H1 (cell line): ENCODE measurements at regions not wholly inside any gene's neighbourhood (a gene's known extent, or its start where the extent isn't known, plus 50 kb on each side); places are given as distances from the start of the nearest gene placed in this dataset.

Experiments used
- CTCF ChIA-PET: fragments of 300-600 bp; sonication (Branson Sonifier 250); formaldehyde crosslinking; loops from one replicate; lab custom pipeline; 2021; ENCODE audit not compliant: partially characterized antibody; lab: Charles Lee
- POLR2A ChIA-PET: fragments of 300-600 bp; sonication (Branson Sonifier 250); formaldehyde crosslinking; loops from one replicate; lab custom pipeline; 2021; ENCODE audit warnings: inconsistent platforms; ENCODE audit not compliant: partially characterized antibody; lab: Charles Lee
- DNase-seq, 2 experiments: peaks; one replicate each; pipeline versions ENCODE4 v3.0.0 to v3.0.0-alpha.2; 2010 to 2022; ENCODE audit warnings: low spot score in 2 of 2, low read depth in 1 of 2, mixed read lengths in 1 of 2
- FAIRE-seq: peaks from 2 replicates; lab custom pipeline; 2011; peaks lifted over from hg19 to GRCh38; lab: Jason Lieb, UNC
- H2AFZ ChIP-seq: 2 replicates; pipeline ENCODE4 v1.8.1; 2012; ENCODE audit warnings: low read length, inconsistent platforms
- H2AK5ac ChIP-seq: 2 replicates; pipeline ENCODE4 v1.6.1; 2013; ENCODE audit warnings: low read depth, low read length
- H2BK120ac ChIP-seq: replicated peaks from 2 replicates; pipeline ENCODE3; 2013; ENCODE audit warnings: low read depth, low read length, inconsistent platforms
- H2BK12ac ChIP-seq: 2 replicates; pipeline ENCODE4 v1.6.1; 2013; ENCODE audit warnings: low read depth, low read length
- H2BK15ac ChIP-seq: 2 replicates; pipeline ENCODE4 v1.6.1; 2013; ENCODE audit warnings: low read length
- H2BK20ac ChIP-seq: 2 replicates; pipeline ENCODE4 v1.6.1; 2013; ENCODE audit warnings: low read length
- H2BK5ac ChIP-seq: 2 replicates; pipeline ENCODE4 v1.6.1; 2013; ENCODE audit warnings: low read depth, low read length
- H3K14ac ChIP-seq: 2 replicates; pipeline ENCODE4 v1.6.1; 2013; ENCODE audit warnings: inconsistent platforms; ENCODE audit not compliant: insufficient read length
- H3K18ac ChIP-seq: 2 replicates; pipeline ENCODE4 v1.6.1; 2013; ENCODE audit warnings: low read length; ENCODE audit errors: extremely low read depth
- H3K23ac ChIP-seq: 2 replicates; pipeline ENCODE4 v1.6.1; 2013; ENCODE audit warnings: inconsistent platforms; ENCODE audit not compliant: insufficient read length
- H3K23me2 ChIP-seq: 2 replicates; pipeline ENCODE4 v1.6.1; 2013; ENCODE audit warnings: low read depth, low read length
- H3K27ac ChIP-seq: 2 replicates; pipeline ENCODE4 v1.6.1; 2011; ENCODE audit warnings: low read depth, low read length, inconsistent platforms
- H3K27me3 ChIP-seq, 4 experiments: replicated peaks in 1 of 4; 1 replicate in 1 of 4; 2 replicates in 3 of 4; pipeline versions ENCODE4 v1.6.1 to v1.8.1; 2011 to 2013; ENCODE audit warnings: low read length in 3 of 4, mild to moderate bottlenecking in 3 of 4, inconsistent platforms in 2 of 4, mixed read lengths in 2 of 4, moderate library complexity in 1 of 4; ENCODE audit not compliant: control insufficient read depth in 3 of 4, insufficient read depth in 3 of 4; ENCODE audit errors: extremely low read depth in 1 of 4
- H3K36me3 ChIP-seq, 4 experiments: 2 replicates each; pipeline versions ENCODE4 v1.6.1 to v1.8.1; 2011 to 2013; ENCODE audit warnings: mild to moderate bottlenecking in 4 of 4, low read length in 3 of 4, moderate library complexity in 2 of 4, control low read depth in 1 of 4, inconsistent platforms in 1 of 4; ENCODE audit not compliant: insufficient read depth in 4 of 4, control insufficient read depth in 2 of 4
- H3K4ac ChIP-seq: replicated peaks from 2 replicates; pipeline ENCODE3; 2013; ENCODE audit warnings: low read length, low read depth, mixed read lengths, inconsistent platforms; ENCODE audit not compliant: insufficient read length
- H3K4me1 ChIP-seq, 4 experiments: replicated peaks in 1 of 4; 1 replicate in 1 of 4; 2 replicates in 3 of 4; pipeline versions ENCODE4 v1.6.1 to v1.8.1; 2011 to 2013; ENCODE audit warnings: low read length in 3 of 4, inconsistent platforms in 2 of 4, mixed read lengths in 1 of 4; ENCODE audit not compliant: insufficient read depth in 4 of 4, control insufficient read depth in 3 of 4
- H3K4me2 ChIP-seq, 2 experiments: 2 replicates each; pipeline versions ENCODE4 v1.6.1 to v1.8.1; 2011 to 2013; ENCODE audit warnings: low read depth in 2 of 2, low read length in 2 of 2, control low read depth in 1 of 2, inconsistent platforms in 1 of 2, mild to moderate bottlenecking in 1 of 2; ENCODE audit not compliant: insufficient read depth in 1 of 2
- H3K4me3 ChIP-seq, 4 experiments: fragments of 200-600, 300-600 bp in 1 of 4; sonication (generic), shearing (Covaris generic), sonication (Bioruptor Twin) in 1 of 4; 2 replicates each; pipeline versions ENCODE4 v1.5.1 to v1.8.1; 2011 to 2016; ENCODE audit warnings: low read length in 4 of 4, low read depth in 3 of 4, control low read depth in 2 of 4, inconsistent platforms in 2 of 4, mild to moderate bottlenecking in 2 of 4, mixed read lengths in 1 of 4, moderate library complexity in 1 of 4; ENCODE audit not compliant: insufficient read depth in 2 of 4; ENCODE audit errors: extremely low read depth in 1 of 4
- H3K56ac ChIP-seq: replicated peaks from 2 replicates; pipeline ENCODE3; 2013; ENCODE audit warnings: low read depth, mild to moderate bottlenecking, mixed read lengths, low read length, inconsistent platforms; ENCODE audit not compliant: insufficient read length
- H3K79me1 ChIP-seq: 2 replicates; pipeline ENCODE4 v1.6.1; 2013; ENCODE audit warnings: low read depth, low read length, control low read depth
- H3K79me2 ChIP-seq, 2 experiments: 2 replicates each; pipeline versions ENCODE4 v1.6.1 to v1.8.1; 2012 to 2013; ENCODE audit warnings: low read length in 2 of 2, mild to moderate bottlenecking in 2 of 2, inconsistent platforms in 1 of 2; ENCODE audit not compliant: insufficient read depth in 2 of 2, control insufficient read depth in 1 of 2
- H3K9ac ChIP-seq, 4 experiments: replicated peaks in 1 of 4; 1 replicate in 1 of 4; 2 replicates in 3 of 4; pipeline versions ENCODE4 v1.6.1 to v1.8.1; 2011 to 2013; ENCODE audit warnings: low read depth in 3 of 4, low read length in 3 of 4, control low read depth in 2 of 4, mild to moderate bottlenecking in 2 of 4, moderate library complexity in 2 of 4, inconsistent platforms in 1 of 4; ENCODE audit errors: extremely low read depth in 1 of 4
- H3K9me3 ChIP-seq, 2 experiments: 2 replicates each; pipeline versions ENCODE4 v1.6.1 to v1.8.1; 2012 to 2013; ENCODE audit warnings: mild to moderate bottlenecking in 2 of 2, moderate library complexity in 2 of 2, control low read depth in 1 of 2, inconsistent platforms in 1 of 2, low read depth in 1 of 2, low read length in 1 of 2, mixed read lengths in 1 of 2; ENCODE audit not compliant: insufficient read depth in 2 of 2
- H4K20me1 ChIP-seq, 2 experiments: replicated peaks in 1 of 2; 2 replicates each; pipeline versions ENCODE3 to v1.8.1; 2011 to 2013; ENCODE audit warnings: inconsistent platforms in 2 of 2, low read length in 2 of 2, mild to moderate bottlenecking in 1 of 2; ENCODE audit not compliant: insufficient read depth in 2 of 2, control insufficient read depth in 1 of 2
- H4K5ac ChIP-seq: 2 replicates; pipeline ENCODE4 v1.6.1; 2013; ENCODE audit warnings: low read length, low read depth, mixed read lengths, inconsistent platforms; ENCODE audit not compliant: insufficient read length
- H4K8ac ChIP-seq: 2 replicates; pipeline ENCODE4 v1.8.0; 2013; ENCODE audit warnings: mild to moderate bottlenecking, moderate library complexity, low read length, inconsistent platforms; ENCODE audit not compliant: insufficient read depth; ENCODE audit errors: extremely low read depth
- H4K91ac ChIP-seq: replicated peaks from 2 replicates; pipeline ENCODE3; 2013; ENCODE audit warnings: low read length, mixed read lengths, inconsistent platforms; ENCODE audit not compliant: insufficient read length
- CHD7 ChIP-seq: fragments of 300-600 bp; sonication (generic); IDR thresholded peaks from 2 replicates; pipeline ENCODE4 v1.7.1; 2012; ENCODE audit warnings: low read length, moderate library complexity, mild to moderate bottlenecking, inconsistent platforms; ENCODE audit not compliant: insufficient replicate concordance
- MAFK ChIP-seq: IDR thresholded peaks from 2 replicates; pipeline ENCODE4 v1.6.1; 2012; ENCODE audit warnings: low read depth, mild to moderate bottlenecking, improper control_type of control experiment, low read length

- Histone ChIP-seq H2BK120ac (no peak overlapping the region), H2BK20ac (no peak overlapping the region), H3K4me2 (no peak overlapping the region), H3K18ac (no peak overlapping the region), H3K23me2 (no peaks in the 10 kb centered on the region), H3K4ac (no peak overlapping the region), H3K36me3 (no peaks in the 10 kb centered on the region), H2AK5ac (no peak overlapping the region), H4K91ac (no peak overlapping the region), H3K27me3 (no peaks in the 10 kb centered on the region), H4K8ac (no peak overlapping the region), H4K20me1 (no peaks in the 10 kb centered on the region), H2BK12ac (no peak overlapping the region), H2BK15ac (no peak overlapping the region), H3K23ac (no peak overlapping the region), H3K27ac (no peak overlapping the region), H3K79me2 (no peaks in the 10 kb centered on the region), H3K14ac (no peak overlapping the region), H3K9ac (no peak overlapping the region), H2AFZ (no peak overlapping the region), H3K4me3 (no peak overlapping the region), H3K4me1 (no peaks in the 10 kb centered on the region), H3K9me3 (0 out of 4 replicates have a peak, but pooled peaks cover 0 to 2% of the 10 kb centered on the region in 2 experiments), H4K5ac (no peak overlapping the region), H2BK5ac (no peak overlapping the region), H3K56ac (no peak overlapping the region), H3K79me1 (no peaks in the 10 kb centered on the region)
- DNase-seq (no peak), FAIRE-seq (no peak)
- ChIA-PET CTCF (interaction anchor here (1.1 to 1.3 kb wide), 2 partner anchors 23 to 171 kb away, joined by 3 to 4 read pairs; no protein-coding TSS in a partner anchor), POLR2A (no interaction called here)
- TF ChIP-seq CHD7 (no peak), MAFK (no peak)
These were observed 223.9 kb downstream of the LTN1 start for GRCh38 chr21:28768753-28769152.
